GM21526 (cell line): ENCODE measurements at regions not wholly inside any gene's neighbourhood (a gene's known extent, or its start where the extent isn't known, plus 50 kb on each side); places are given as distances from the start of the nearest gene placed in this dataset.

ENCODE experiments used
- ATAC-seq: cut with Tn5 transposase; IDR thresholded peaks from one replicate; pipeline ENCODE4 v1.9.1; 2021; ENCODE audit warnings: moderate library complexity; ENCODE audit not compliant: unreplicated experiment, low FRiP score

DNA sequence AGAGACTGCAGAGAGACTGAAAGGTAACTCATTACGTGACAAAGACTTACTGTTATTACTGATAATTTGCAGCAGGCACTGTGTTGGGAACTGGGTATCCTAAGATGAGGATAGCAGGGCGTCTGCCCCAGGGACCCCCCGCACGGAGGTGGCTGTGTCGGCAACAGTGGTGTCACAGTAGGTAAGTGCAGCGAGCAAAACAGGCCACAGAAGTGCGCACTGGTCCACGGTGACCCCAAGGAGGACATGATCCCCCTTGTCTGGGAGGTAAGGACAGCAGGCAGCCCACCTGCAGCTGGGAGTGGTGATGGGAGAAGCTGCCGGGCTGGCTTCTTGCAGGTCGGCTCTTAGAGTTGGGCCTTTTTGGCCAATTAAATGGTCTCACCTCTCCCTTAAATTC lies 82.9 kb downstream of the FAM43A start:
- no peak for ATAC-seq

DNA sequence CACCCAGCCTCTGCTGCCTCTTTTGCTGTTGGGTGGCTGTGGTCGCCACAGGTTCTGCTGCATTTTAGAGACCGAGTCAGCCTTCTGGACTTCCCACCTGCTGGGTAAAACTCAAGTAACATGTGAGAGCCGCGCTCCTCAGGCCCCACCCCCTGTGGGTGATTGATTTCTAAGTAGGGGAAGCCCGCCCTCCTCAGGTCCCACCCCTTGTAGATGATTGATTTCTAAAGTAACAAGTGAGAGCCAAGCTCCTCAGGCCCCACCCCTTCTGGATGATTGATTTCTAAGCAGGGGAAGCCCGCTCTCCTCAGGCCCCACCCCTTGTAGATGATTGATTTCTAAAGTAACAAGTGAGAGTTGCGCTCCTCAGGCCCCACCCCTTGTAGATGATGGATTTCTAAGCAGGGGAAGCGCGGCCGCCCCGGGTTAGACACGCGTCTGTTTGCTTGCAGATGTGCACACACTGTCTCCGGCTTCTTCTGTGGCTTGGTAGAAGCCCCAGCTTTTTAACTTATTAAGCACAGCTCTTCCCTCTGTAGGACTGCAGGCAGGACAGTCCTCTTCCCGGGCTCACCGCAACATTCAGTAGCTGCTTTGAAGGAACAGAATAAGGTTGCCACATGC lies 83.4 kb downstream of the FAM43A start:
- peak; percentile 95 for ATAC-seq

DNA sequence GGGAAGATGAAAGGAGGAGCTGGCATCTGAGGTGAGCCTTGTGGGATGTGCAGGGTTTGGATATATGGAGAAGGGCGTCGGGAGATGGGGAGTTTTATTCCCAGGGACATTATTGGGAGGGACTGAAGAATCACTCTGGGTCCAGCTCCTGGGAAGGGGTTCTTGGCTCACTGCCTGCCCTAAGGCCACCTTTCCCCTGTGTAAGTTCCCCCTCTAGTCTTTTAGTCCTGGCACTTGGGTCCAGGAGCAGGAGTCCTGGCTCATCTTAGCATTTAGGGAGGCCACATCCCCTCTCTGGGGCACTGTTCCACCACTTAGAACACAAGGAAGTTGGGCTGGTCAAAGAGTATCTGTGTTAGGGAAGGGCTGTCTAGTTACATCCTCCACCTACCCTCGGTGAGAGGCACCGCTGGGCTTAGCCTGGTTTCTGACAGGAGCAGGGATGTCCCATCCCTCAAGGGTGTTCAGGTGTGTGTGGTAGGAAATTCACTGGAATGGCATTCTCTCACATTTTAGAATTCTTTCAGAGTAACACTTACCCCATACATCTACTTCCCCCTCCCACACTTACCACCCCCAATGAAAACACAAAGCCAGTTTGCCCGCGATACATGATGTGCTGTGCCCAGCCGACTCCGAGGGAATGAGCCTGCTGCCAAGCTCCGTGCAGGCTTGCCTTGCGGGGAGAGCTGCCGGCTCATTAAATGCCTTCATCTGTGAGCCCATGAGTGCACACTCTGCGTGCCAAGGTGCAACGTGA lies 86.7 kb downstream of the FAM43A start:
- no peak for ATAC-seq

DNA sequence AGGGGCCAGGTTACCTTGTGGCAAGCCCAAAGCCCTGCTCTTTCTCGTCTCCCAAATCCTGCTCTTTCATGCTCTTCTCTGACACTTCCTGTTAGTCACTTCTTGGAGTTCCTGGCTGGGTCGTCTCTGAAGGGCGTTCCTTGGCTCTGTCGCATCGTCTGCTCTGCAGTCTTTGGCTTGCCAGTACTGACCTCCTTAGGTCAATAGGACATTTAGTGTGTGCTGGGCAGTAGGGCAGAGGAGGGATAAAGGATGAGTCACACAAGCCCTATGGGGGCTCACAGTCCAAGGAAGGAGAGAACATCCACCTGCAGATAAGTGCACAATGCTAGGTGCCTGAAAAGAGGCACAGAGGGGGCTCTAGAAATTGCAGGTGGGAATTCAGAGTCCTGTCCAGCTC lies 87.5 kb downstream of the FAM43A start:
- no peak for ATAC-seq

DNA sequence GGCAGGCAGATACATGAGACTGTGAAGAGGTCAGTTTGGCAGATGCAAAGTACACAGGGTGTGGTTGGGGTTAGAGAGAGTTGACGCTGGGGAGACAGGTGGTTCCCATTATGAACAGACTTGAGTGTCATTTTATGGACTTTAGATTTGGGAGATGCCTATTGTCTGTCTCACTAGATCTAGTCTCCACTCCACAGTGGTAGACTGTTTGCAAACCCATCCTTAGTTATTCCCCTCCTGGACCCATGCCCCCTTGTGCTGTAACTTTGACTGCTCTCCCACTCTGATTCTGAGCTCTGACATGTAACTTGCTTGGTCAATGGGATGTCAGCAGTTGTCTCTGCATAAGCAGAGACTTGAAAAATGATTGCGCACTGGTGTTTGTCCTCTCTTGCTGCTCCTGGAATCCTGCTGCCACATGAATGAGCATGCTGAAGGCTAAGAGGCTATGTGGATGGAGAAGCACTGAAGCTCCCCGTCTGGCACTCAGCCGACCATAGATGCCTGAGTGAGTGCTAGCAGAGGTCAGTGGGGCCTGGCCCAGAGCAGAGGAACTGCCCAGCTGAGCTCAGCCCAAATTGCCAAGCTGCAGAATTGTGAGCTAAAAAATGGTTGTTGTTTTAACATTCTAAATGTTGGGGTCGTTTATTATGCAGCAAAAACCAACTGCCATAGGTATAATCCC lies 88.2 kb downstream of the FAM43A start:
- no peak for ATAC-seq

DNA sequence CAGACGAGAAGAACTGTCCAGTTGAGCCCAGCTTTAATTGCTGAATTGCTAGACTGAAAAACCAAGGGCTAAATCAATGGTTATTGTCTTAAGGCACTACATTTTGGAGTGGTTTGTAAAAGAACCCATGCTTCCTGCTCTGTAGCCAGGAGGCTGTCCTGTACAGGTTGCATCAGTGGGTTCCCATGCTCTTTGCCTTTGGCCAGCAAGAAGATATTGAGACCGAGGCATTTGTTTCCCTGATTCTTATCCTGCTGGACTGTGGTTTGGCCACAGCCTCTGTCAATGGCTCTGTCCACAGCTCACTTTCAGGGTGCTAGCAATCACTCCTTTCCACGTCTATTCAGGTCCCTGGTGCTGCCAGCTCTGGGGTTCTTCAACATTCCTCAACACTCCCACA lies 89.6 kb downstream of the FAM43A start:
- no peak for ATAC-seq

DNA sequence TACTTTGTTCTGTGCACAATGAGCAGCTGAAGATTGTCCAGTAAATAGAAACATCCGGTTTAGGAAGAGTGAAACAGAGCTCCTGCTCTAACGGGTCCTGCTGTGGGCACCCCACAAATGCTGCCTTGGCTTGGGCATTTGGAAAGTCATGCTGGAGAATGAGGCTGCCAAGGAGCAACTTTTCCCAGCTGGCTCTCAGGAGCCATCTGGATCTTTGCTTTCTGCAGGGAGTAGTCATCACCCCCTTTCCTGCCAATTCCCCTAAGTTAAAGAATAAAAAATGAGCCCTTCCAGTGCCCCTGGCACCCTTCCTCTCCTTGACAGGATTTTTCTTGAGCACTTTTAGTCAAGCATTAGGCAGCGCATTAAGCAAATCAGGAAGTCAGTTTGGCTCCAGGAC lies 90.0 kb downstream of the FAM43A start:
- no peak for ATAC-seq

DNA sequence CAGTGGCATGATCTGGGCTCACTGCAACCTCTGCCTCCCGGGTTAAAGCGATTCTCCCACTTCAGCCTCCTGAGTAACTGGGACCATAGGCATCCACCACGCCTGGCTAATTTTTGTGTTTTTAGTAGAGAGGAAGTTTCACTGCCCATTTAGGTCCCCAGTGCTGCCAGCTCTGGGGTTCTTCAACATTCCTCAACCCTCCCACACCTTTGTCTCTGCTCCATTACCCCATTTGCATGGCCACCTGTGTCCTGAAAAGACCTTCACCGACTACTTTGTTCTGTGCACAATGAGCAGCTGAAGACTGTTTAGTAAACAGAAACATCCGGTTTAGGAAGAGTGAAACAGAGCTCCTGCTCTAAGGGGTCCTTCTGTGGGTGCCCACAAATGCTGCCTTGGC lies 92.0 kb downstream of the FAM43A start:
- ATAC-seq, result no peak

DNA sequence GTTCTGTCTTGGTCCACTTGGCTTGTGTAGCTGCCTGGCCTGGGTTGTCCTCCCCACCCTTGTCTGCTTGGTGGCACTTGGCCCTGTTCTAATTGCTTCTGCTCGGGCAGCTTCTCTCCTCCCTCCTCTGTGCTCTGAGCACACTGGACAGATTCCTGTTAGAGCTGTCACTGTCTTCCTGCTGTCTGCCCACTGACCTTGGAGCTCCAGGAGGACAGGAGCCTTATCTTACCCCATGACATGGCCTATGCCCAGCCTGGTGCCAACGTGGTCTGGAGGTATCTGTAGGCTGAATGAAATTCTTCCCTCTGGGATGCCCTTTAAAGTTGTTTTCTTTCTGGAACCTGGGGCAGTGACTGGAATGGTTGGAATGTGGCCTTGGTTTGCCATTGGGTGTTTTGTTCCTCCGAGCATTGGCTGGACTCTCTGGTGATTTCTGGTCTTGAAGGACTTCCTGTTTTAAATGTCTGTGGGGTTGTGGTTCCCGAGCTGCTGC lies 94.1 kb downstream of the FAM43A start:
- ATAC-seq, result no peak

DNA sequence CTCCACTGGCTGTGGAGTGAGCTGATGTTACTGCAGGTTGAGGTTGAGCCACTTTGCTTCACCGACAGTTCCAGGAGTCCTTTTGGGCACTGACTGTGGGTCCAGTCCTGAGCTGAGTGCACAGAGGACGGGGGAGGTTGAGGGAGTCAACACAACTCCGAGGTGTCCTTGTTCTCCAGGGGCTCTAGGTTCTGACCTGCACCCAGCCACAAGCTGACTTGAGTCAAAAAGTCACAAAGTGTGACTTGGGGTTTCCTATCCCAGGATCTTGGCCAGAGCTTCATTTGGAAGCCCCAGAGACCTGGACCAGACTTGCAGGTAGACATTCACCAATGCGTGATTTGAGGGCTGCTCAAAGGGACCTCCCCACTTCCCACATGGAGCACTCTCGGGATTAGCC lies 95.0 kb downstream of the FAM43A start:
- ATAC-seq, result no peak

DNA sequence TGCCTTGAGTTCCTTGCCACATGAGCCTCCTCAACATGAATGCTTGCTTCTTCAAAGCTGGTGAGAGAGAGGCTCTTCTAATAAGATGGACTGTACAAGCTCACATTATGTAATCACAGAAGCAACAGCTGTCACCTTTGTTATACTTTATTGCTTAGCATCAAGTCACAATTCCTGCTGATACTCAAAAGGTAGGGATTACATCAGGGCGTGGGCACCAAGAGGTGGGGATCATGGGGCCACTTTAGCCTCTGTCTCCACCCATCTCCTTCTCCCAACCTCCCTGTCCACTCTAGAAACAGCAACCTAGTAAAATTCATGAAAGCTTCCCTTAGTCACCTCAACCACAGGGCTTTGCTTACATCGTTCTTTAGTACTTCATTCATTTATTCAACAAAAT lies 95.9 kb downstream of the FAM43A start:
- ATAC-seq, result no peak

DNA sequence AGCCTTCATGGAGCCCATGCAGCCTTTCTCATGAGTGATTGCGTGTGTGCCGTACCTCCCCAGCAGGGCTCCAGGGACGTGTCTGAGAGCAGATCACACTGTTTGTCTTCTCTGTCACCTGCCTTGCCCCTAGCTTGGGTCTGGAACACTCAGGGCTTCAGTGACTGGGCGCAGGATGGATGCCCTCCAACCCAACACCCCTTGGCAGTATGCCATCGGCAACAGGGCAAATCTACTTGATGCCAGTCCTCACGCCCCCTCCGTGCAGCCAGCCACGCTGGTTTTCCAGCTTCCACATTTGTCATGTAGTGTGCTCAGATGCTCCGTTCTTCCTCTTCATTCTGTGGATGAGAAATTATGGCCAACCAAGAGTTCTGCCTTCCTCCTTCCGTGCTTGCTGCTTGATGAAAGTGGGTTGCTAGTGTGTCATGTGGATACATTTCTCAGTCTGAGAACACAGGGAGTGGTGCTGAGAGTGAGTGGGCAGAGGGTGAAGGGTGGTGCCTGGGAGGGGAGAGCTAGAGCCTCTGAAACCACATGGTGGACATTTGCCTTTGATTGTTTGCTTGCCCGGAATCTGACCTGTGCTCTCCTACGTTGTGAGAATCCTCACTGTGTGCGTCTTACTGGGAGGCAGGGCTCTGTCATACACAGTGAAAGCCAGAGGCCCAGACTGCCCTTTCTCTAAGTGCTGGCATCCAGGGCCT lies 97.2 kb downstream of the FAM43A start:
- no peak for ATAC-seq

DNA sequence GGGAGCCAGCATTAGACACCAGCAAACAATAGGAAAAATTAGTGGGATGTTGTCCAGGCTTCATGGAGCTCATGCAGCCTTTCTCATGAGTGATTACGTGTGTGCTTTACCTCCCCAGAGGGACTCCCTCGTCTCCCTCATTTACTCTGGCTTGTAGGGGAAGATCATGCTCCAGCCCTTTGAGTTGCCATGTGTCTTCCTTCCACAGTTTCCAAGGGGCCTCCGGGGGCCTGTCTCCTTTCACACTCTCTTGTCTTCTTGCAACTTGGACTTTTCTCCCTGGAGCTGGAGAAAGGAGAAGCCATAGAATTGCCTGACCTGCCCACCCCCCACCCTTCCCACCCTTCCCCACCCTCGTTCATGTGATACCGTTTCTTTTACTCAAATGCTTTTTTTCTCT lies 98.7 kb downstream of the FAM43A start:
- ATAC-seq, result no peak

DNA sequence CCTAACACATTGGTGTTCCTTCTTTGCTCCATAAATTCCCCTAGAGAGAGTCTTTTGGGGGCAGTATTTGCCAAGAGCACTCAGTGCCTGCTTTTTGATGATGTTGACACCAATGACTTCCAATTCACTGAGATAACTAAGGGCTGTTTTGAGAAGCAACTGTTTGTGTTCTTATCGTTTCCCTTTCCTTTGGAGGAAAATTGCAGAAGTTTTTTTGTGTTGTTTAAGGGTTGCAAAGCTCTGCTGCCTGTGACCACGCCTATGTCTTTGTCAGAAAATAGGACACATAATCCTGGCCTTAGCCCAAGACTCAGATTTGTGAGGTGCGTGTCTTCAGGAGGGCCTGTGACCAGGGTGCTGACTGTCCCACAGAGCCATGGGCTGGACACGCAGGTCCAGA lies 99.6 kb downstream of the FAM43A start:
- no peak for ATAC-seq

DNA sequence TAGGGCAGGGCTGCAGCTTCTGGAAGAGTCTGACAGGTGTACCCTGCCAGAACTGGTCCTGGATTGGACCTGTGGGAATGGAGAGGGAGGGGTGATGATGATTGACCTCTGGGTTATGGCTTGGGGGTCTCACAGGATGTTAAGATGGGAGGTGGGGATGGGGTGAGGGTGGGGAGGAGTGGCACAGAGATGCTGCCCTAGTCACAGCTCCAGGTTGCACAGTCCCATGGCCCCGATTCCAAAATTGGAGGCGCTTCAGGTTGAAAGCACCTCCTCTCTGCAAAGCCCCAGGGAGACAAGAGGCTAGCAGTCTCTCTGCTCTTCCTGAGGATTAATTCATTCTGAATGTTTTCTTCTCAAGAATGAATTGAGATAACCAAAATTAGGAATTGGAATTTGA lies 101.4 kb downstream of the FAM43A start:
- ATAC-seq, result no peak

DNA sequence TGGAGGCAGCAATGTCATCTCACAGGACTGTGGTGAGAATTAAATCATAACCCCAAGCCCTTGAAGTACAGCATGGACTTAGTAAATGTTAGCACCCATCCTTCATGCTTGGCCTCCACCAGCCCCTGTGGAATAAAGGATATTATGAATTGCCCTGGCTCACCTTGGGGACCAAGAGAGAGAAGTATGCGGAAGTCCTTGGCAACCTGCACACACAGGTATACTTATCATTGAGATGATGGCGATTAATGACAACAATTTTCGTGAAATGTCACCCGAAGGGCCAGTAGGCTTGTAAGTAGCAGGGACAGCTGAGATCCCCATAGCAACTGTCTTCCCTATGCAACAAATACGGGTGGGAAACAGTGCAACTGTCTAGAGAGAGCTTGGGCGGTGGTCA lies 102.0 kb downstream of the FAM43A start:
- no peak for ATAC-seq

DNA sequence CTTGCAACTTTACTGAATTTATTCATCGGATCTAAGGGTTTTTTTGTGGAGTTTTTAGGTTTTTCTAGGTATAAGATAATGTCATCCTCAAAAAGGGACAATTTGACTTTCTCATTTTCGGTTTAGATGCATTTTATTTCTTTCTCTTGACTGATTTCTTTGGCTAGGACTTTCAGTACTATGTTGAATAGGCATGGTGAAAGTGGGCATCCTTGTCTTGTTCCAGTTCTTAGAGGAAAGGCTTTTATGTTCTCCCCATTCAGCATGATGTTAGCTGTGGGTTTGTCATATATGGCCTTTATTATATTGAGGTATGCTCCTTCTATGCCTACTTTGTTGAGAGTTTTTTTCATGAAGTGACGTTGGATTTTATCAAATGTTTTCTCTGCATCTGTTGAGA lies 106.7 kb downstream of the FAM43A start:
- ATAC-seq, result no peak

DNA sequence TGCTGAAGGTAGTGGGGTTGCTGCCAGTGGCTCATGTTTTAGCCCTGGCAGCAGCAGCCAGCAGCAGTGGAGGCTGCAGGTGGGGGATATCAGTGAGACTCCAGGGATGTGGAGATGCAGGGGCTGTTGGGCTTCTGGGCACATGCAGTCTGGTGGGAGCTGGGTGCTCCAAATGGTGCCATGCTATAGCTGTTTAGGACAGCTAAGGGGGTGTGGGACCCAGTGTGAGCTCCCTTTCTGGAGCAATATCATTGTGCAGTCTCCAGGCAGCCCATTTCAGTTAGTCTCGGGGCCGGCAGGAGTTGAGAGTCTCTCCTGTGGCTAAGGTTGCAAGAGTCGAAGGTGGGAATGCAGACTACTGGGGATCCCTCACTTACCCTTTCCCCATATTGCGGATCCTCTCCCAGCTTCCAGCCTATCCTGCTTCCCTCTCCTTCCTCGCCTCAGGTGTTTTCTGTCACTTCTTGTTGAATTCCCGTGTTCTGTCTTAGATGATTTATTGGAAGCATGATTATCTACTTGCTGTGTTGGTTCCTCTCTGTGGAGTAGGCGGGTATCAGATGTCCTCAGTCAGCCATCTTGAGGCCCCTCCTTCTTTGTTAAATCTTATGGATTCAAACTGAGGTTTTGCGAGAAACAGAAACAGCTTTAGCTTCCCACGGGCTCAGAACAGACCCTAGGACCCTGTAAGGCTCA lies 112.0 kb downstream of the FAM43A start:
- ATAC-seq, result no peak

DNA sequence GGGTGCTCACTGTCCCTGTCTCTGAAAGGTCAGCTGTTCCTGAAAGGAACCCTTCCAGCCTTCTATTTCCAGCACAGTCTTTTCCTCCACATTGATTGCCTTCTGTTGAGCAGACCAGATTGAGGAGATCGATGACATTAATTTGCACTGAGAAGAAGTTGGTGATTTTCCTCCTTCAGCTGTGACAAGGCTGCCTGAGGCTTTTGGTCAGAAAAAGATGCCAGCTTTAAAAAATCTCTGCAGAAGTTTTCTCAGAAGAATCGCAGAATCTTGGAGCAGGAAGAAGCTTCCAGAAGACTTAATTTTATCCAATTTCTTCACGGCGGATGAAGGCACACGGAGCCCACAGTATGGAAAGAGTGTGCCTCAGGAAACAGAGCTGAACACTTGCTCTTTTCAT lies 112.8 kb downstream of the FAM43A start:
- no peak for ATAC-seq

DNA sequence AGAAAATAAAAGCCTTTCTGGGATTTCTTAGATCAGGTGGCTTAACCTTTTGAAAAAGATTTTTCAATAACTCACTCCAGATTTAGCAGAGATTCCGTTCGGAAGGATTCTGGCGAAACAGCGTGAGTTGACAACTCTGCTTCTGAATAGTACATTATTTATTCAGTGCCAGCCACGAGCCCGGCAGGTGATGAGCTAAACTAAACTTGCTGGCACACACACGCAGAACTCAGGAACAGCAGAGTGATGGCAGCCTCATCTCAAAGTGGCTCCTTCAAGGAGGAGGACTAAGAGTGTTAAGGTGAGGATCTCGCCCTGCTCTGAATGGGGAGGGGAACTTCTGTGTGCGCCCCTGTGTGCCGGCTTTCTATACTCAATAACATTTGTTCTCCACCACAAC lies 114.3 kb downstream of the FAM43A start:
- ATAC-seq, result no peak
